B cell (primary cell): ENCODE measurements at regions not wholly inside any gene's neighbourhood (a gene's known extent, or its start where the extent isn't known, plus 50 kb on each side); places are given as distances from the start of the nearest gene placed in this dataset.

Experiments used
- ATAC-seq: fragments of 200-7000 bp; cut with Tn5 transposase; one replicate; pipeline ENCODE4 v1.10.0; 2021; ENCODE audit warnings: low read depth, mild to moderate bottlenecking, moderate number of reproducible peaks, moderate library complexity
- CTCF ChIA-PET: fragments of 350-600 bp; sonication (Branson Sonifier 250); formaldehyde crosslinking; loops from one replicate; lab custom pipeline; 2021; ENCODE audit warnings: antibody characterized with exemption, inconsistent platforms; lab: Charles Lee
- POLR2A ChIA-PET: fragments of 350-600 bp; sonication (Branson Sonifier 250); formaldehyde crosslinking; loops from one replicate; lab custom pipeline; 2021; ENCODE audit warnings: antibody characterized with exemption; lab: Charles Lee
- DNase-seq: peaks from one replicate; pipeline ENCODE4 v3.0.0; 2013
- H2AFZ ChIP-seq: 2 replicates; pipeline ENCODE4 v1.6.1; 2012; ENCODE audit warnings: mild to moderate bottlenecking, low read depth, low read length; ENCODE audit not compliant: insufficient read depth, poor library complexity, severe bottlenecking
- H3K27ac ChIP-seq, 2 donors: 1 replicate in 1 of 2; 2 replicates in 1 of 2; pipeline ENCODE4 v1.5.1; 2012 to 2013; ENCODE audit warnings: low read length in 2 of 2, mild to moderate bottlenecking in 2 of 2, moderate library complexity in 1 of 2
- H3K27me3 ChIP-seq, 4 experiments: fragments of 200-600 bp in 1 of 4; sonication (generic) in 1 of 4; replicated peaks in 1 of 4; 1 replicate in 2 of 4; 2 replicates in 2 of 4; pipeline versions ENCODE4 v1.6.1 to v1.7.0; 2013 to 2016; ENCODE audit warnings: low read length in 3 of 4, mild to moderate bottlenecking in 2 of 4, mixed read lengths in 1 of 4, moderate library complexity in 1 of 4; ENCODE audit not compliant: insufficient read depth in 4 of 4, control insufficient read depth in 3 of 4; ENCODE audit errors: control extremely low read depth in 1 of 4
- H3K36me3 ChIP-seq, 2 experiments: replicated peaks in 1 of 2; 1 replicate in 1 of 2; 2 replicates in 1 of 2; pipeline versions ENCODE4 v1.6.1 to v1.7.1; 2013; ENCODE audit warnings: low read length in 1 of 2; ENCODE audit not compliant: insufficient read depth in 2 of 2, control insufficient read depth in 1 of 2; ENCODE audit errors: control extremely low read depth in 1 of 2, extremely low read depth in 1 of 2
- H3K4me1 ChIP-seq, 2 donors: fragments of 200-600 bp in 1 of 2; sonication (generic) in 1 of 2; 1 replicate in 1 of 2; 2 replicates in 1 of 2; pipeline versions ENCODE4 v1.5.1 to v1.6.1; 2013 to 2017; ENCODE audit warnings: low read length in 2 of 2; ENCODE audit not compliant: control insufficient read depth in 2 of 2, insufficient read depth in 2 of 2
- H3K4me2 ChIP-seq: replicated peaks from 2 replicates; pipeline ENCODE3; 2012; ENCODE audit warnings: mild to moderate bottlenecking, low read depth, low read length; ENCODE audit not compliant: poor library complexity, severe bottlenecking
- H3K4me3 ChIP-seq, 5 experiments: fragments of 200-600 bp in 1 of 5; sonication (generic) in 1 of 5; 1 replicate in 3 of 5; 2 replicates in 2 of 5; pipeline versions ENCODE4 v1.5.1 to v1.7.0; 2011 to 2016; ENCODE audit warnings: low read length in 4 of 5, mild to moderate bottlenecking in 4 of 5, low read depth in 2 of 5, control low read depth in 1 of 5, moderate library complexity in 1 of 5; ENCODE audit not compliant: insufficient read depth in 1 of 5; ENCODE audit errors: control extremely low read depth in 1 of 5, extremely low read depth in 1 of 5
- H3K79me2 ChIP-seq: fragments of 200-600 bp; sonication (generic); one replicate; pipeline ENCODE4 v1.6.0; 2016; ENCODE audit warnings: low read length; ENCODE audit not compliant: control insufficient read depth, insufficient read depth
- H3K9ac ChIP-seq: fragments of 200-600 bp; sonication (generic); 2 replicates; pipeline ENCODE4 v1.6.1; 2017; ENCODE audit warnings: mild to moderate bottlenecking, low read length, moderate library complexity
- H3K9me3 ChIP-seq, 3 donors: one replicate each; pipeline versions ENCODE4 v1.6.1 to v1.7.1; 2013; ENCODE audit warnings: low read length in 2 of 3; ENCODE audit not compliant: control insufficient read depth in 2 of 3, insufficient read depth in 1 of 3; ENCODE audit errors: control extremely low read depth in 1 of 3
- H4K20me1 ChIP-seq: 2 replicates; pipeline ENCODE4 v1.6.0; 2012; ENCODE audit warnings: mild to moderate bottlenecking, low read length; ENCODE audit not compliant: insufficient read depth, control insufficient read depth, poor library complexity, severe bottlenecking
- H3K27ac Mint-ChIP-seq: one replicate; pipeline ENCODE4 v1.8.0; 2021; ENCODE audit warnings: mixed read lengths
- H3K27me3 Mint-ChIP-seq: one replicate; pipeline ENCODE4 v1.8.0; 2021; ENCODE audit warnings: mixed read lengths
- H3K4me1 Mint-ChIP-seq: one replicate; pipeline ENCODE4 v1.8.0; 2021; ENCODE audit warnings: mixed read lengths
- H3K4me3 Mint-ChIP-seq: one replicate; pipeline ENCODE4 v1.8.0; 2021; ENCODE audit warnings: mixed read lengths
- H3K9me3 Mint-ChIP-seq: one replicate; pipeline ENCODE4 v1.8.0; 2022; ENCODE audit warnings: mixed read lengths; ENCODE audit not compliant: insufficient read depth
- CTCF ChIP-seq: fragments of 200-600 bp; IDR thresholded peaks from one replicate; pipeline ENCODE4 v1.8.0; 2022; ENCODE audit warnings: antibody characterized with exemption, mild to moderate bottlenecking
- EZH2 ChIP-seq: IDR thresholded peaks from 2 replicates; pipeline ENCODE4 v1.6.1; 2012; ENCODE audit warnings: borderline replicate concordance, low read depth, mild to moderate bottlenecking, moderate library complexity, low read length; ENCODE audit not compliant: insufficient read depth, poor library complexity, severe bottlenecking
- WGBS: methylation state at CpG from one replicate; pipeline ENCODE4 v1.1.5; 2013; ENCODE audit warnings: missing lambda C conversion rate; ENCODE audit not compliant: insufficient coverage; 5-methylcytosine and 5-hydroxymethylcytosine counted together
- intact Hi-C: fragments of 100-400 bp; cut with micrococcal nuclease; formaldehyde crosslinking; loops from one replicate; pipeline ENCODE4 v1.10.0; 2022

- ChIA-PET POLR2A (no interaction called here), CTCF (no interaction called here)
- DNase-seq (no peak), ATAC-seq (no peak)
- intact Hi-C loops, result no loop called here
- no peaks in the 10 kb centered on the region for H3K4me1 Mint-ChIP-seq
- 31% methylated on average over 1 of the region's 4 CpGs for WGBS
- H3K4me3 Mint-ChIP-seq, result no peak overlapping the region
- H3K27ac ChIP-seq, result no peak overlapping the region
- no peak overlapping the region for H2AFZ ChIP-seq
- no peaks in the 10 kb centered on the region for H4K20me1 ChIP-seq
- H3K4me1 ChIP-seq, result no peaks in the 10 kb centered on the region
- TF ChIP-seq CTCF (no peak), EZH2 (no peak)
- H3K4me3 ChIP-seq, result no peak overlapping the region
- no peak overlapping the region for H3K27ac Mint-ChIP-seq
- H3K4me2 ChIP-seq, result no peak overlapping the region
- no peak overlapping the region for H3K9ac ChIP-seq
- no peaks in the 10 kb centered on the region for H3K36me3 ChIP-seq
- H3K27me3 Mint-ChIP-seq, result peaks cover 24% of the 10 kb centered on the region
- H3K27me3 ChIP-seq, result peaks cover 0 to 3% (median 0%) of the 10 kb centered on the region in 4 experiments
- no peaks in the 10 kb centered on the region for H3K9me3 Mint-ChIP-seq
- no peaks in the 10 kb centered on the region for H3K79me2 ChIP-seq
- no peaks in the 10 kb centered on the region for H3K9me3 ChIP-seq
Measured at GRCh38 chr20:48238781-48239180, 453.5 kb upstream of the SULF2 start.

- Histone ChIP-seq H3K4me3 (no peak overlapping the region), H3K9ac (no peak overlapping the region), H3K4me2 (no peak overlapping the region), H3K27ac (no peak overlapping the region), H3K27me3 (peaks cover 0 to 3% (median 0%) of the 10 kb centered on the region in 4 experiments), H2AFZ (no peak overlapping the region), H3K36me3 (no peaks in the 10 kb centered on the region), H3K9me3 (no peaks in the 10 kb centered on the region), H4K20me1 (no peaks in the 10 kb centered on the region), H3K79me2 (no peaks in the 10 kb centered on the region), H3K4me1 (no peaks in the 10 kb centered on the region)
- Mint-ChIP-seq H3K4me3 (no peak overlapping the region), H3K4me1 (no peaks in the 10 kb centered on the region), H3K27me3 (peaks cover 24% of the 10 kb centered on the region), H3K9me3 (no peaks in the 10 kb centered on the region), H3K27ac (no peak overlapping the region)
- TF ChIP-seq EZH2, result no peak
- WGBS, result 100% methylated on average over 2 of the region's 4 CpGs
- POLR2A ChIA-PET, result no interaction called here
- intact Hi-C loops, result no loop called here
- no peak for ATAC-seq
- CTCF ChIA-PET, result no interaction called here
- no peak for DNase-seq
Measured at GRCh38 chr20:48238326-48238725, 453.0 kb upstream of the SULF2 start.
